ENCODE measurements at regions not wholly inside any gene's neighbourhood (a gene's known extent, or its start where the extent isn't known, plus 50 kb on each side); places are given as distances from the start of the nearest gene placed in this dataset.

- no peak overlapping the region for H2BK5ac ChIP-seq (ENCODE audit: insufficient read length, low read length)
- H4K8ac ChIP-seq (replicated peaks; ENCODE audit: insufficient read length, low read depth, low read length), result no peak overlapping the region
- Mint-ChIP-seq H3K36me3 (ENCODE audit: insufficient read depth in 1 of 3, low read depth in 3 of 3) (no peaks in the 10 kb centered on the region), H3K4me1 (peaks cover 10 to 16% of the 10 kb centered on the region in 2 experiments), H3K27ac (no peak overlapping the region), H3K4me3 (no peak overlapping the region), H3K9me3 (no peaks in the 10 kb centered on the region), H3K27me3 (ENCODE audit: low read depth) (peaks cover 13% of the 10 kb centered on the region)
- no peak overlapping the region for H3K9ac ChIP-seq (ENCODE audit: extremely low read depth, insufficient read length, low read length)
- no peak overlapping the region for H3K18ac ChIP-seq (ENCODE audit: insufficient read length, low read depth, low read length)
- H3K27me3 ChIP-seq (ENCODE audit: insufficient read depth, low read length), result no peaks in the 10 kb centered on the region; the same call in 1 of the 2 replicates
- no peak overlapping the region for H2BK120ac ChIP-seq (ENCODE audit: low read depth, low read length, poor library complexity, severe bottlenecking)
- H2BK20ac ChIP-seq (ENCODE audit: low read depth, low read length, poor library complexity, severe bottlenecking), result no peak overlapping the region
- H3K27ac ChIP-seq (ENCODE audit: insufficient read length, low read depth, low read length), result no peak overlapping the region
- no peak overlapping the region for H2AFZ ChIP-seq (ENCODE audit: low read length)
- no CpG with 5 or more reads among the region's 4 CpGs for WGBS (ENCODE audit: extremely low coverage, insufficient read length, low lambda C conversion rate)
- H3K23ac ChIP-seq (ENCODE audit: insufficient read length, low read depth, low read length), result no peak overlapping the region
- no peaks in the 10 kb centered on the region for H3K9me3 ChIP-seq (ENCODE audit: control insufficient read depth, low read depth, low read length)
- H3K56ac ChIP-seq (ENCODE audit: insufficient read length, low read depth, low read length), result no peak overlapping the region
- H4K20me1 ChIP-seq (ENCODE audit: control insufficient read depth, insufficient read depth, insufficient read length), result no peaks in the 10 kb centered on the region
- H3K14ac ChIP-seq (ENCODE audit: insufficient read depth, low read length), result no peak overlapping the region
- H3K4ac ChIP-seq (ENCODE audit: low read depth, low read length), result no peak overlapping the region
- no peaks in the 10 kb centered on the region for H3K4me1 ChIP-seq (ENCODE audit: insufficient read depth, low read length)
- H3T11ph ChIP-seq (ENCODE audit: low read length), result no peak overlapping the region
- no peaks in the 10 kb centered on the region for H3K79me2 ChIP-seq (ENCODE audit: insufficient read depth, low read length)
- no peak overlapping the region for H2AK5ac ChIP-seq (ENCODE audit: insufficient read length, low read length)
- no peak overlapping the region for H2BK15ac ChIP-seq (ENCODE audit: low read depth, low read length)
- no peaks in the 10 kb centered on the region for H3K79me1 ChIP-seq (ENCODE audit: insufficient read depth, low read depth, low read length, poor library complexity, severe bottlenecking)
- TF ChIP-seq, protein P1, sequence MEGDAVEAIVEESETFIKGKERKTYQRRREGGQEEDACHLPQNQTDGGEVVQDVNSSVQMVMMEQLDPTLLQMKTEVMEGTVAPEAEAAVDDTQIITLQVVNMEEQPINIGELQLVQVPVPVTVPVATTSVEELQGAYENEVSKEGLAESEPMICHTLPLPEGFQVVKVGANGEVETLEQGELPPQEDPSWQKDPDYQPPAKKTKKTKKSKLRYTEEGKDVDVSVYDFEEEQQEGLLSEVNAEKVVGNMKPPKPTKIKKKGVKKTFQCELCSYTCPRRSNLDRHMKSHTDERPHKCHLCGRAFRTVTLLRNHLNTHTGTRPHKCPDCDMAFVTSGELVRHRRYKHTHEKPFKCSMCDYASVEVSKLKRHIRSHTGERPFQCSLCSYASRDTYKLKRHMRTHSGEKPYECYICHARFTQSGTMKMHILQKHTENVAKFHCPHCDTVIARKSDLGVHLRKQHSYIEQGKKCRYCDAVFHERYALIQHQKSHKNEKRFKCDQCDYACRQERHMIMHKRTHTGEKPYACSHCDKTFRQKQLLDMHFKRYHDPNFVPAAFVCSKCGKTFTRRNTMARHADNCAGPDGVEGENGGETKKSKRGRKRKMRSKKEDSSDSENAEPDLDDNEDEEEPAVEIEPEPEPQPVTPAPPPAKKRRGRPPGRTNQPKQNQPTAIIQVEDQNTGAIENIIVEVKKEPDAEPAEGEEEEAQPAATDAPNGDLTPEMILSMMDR (conservative IDR thresholded peaks at IDR 0.05), result no peak
- H3K4me2 ChIP-seq (ENCODE audit: insufficient read depth, insufficient read length, low read length), result no peak overlapping the region
- no peaks in the 10 kb centered on the region for H3K23me2 ChIP-seq (ENCODE audit: insufficient read length, low read depth, low read length, poor library complexity, severe bottlenecking)
- no peak overlapping the region for H4K5ac ChIP-seq (ENCODE audit: insufficient read length, low read depth, low read length)
- no peak overlapping the region for H2BK12ac ChIP-seq (ENCODE audit: insufficient read length, low read depth, low read length)
- H4K91ac ChIP-seq (ENCODE audit: insufficient read length, low read depth, low read length), result no peak overlapping the region
- DNase-seq, result no peak
These were observed 554.7 kb downstream of the MIAT start for GRCh38 chr22:27212102-27212501.
